HG03469 (cell line): ENCODE measurements at regions not wholly inside any gene's neighbourhood (a gene's known extent, or its start where the extent isn't known, plus 50 kb on each side); places are given as distances from the start of the nearest gene placed in this dataset.

ENCODE experiments used
- ATAC-seq: cut with Tn5 transposase; IDR thresholded peaks from one replicate; pipeline ENCODE4 v1.9.1; 2021; ENCODE audit warnings: mild to moderate bottlenecking, moderate library complexity, moderate number of reproducible peaks; ENCODE audit not compliant: unreplicated experiment

DNA sequence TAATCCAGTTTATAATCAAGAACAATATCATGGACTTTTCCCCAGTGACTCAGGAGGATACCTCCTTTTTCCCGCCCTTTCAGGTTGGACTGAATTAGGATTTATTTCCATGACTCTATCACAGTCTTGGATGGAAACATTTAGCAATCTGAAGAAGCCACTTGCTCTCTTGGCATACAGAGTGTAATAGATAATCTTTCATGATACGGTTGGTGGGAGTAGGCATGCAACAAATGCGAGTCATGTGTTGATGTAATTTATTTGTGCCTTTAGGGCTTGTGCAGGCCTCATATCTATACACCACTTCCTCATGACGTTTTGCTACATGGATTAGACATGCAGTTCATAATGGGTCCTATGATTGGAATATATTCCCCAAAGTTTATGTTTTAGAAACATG, 54.2 kb upstream of the MCTP2 start:
- no peak for ATAC-seq

DNA sequence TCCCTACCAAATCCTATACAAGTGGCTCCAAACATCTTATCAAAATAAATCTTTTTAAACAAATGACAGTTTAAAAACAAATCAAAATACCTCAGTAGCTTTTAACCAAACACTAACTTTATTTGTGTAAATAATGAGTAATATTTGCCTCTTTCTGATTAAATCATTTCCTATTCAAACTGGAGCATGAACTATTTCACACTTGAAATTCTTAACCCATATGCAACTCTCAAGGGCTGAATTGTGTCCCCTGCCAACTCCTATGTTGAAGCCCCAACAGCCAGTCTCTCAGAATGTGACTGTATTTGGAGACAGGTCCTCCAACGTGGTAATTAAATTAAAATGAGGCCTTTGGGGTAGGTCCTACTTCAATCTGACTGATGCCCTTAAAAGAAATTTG, 55.9 kb upstream of the MCTP2 start:
- ATAC-seq: no peak

DNA sequence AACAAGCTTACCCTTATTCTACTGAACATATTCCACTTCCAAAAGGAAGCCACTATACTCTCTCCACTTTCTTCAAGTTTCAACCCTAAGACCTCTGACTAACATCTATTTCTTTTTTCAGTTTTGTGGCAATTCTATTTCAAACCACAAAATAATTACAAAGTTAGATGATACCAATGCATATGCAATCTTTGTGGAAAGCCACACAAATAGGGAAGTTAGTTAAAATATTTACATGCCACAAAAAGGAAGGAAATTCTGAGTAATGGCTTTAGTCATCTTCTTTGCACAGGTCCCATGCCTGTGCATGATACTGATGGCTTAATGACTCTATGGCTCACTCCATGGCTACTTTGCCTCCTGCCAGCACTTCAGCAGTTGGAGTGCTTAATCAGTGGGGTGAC, 57.0 kb upstream of the MCTP2 start:
- peak; percentile 98 for ATAC-seq

DNA sequence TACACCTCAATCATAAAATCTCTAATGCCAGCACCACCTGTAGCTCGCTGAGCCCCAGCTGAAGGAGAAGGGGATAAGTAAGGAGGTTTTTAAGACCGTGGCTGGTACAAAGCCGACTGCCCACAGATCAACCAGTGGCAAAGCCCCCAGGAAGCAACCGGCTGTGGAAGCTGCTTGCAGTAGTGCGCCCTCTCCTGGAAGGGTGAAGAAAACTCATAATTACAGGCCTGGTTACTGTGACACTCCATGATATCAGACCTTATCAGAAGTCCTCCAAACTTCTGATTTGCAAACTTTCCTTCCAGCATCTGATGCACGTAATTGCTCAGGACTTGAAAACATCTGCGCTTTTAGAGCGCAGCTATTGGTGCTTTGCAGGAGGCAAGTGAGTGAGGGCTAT, 63.1 kb upstream of the MCTP2 start:
- no peak for ATAC-seq

DNA sequence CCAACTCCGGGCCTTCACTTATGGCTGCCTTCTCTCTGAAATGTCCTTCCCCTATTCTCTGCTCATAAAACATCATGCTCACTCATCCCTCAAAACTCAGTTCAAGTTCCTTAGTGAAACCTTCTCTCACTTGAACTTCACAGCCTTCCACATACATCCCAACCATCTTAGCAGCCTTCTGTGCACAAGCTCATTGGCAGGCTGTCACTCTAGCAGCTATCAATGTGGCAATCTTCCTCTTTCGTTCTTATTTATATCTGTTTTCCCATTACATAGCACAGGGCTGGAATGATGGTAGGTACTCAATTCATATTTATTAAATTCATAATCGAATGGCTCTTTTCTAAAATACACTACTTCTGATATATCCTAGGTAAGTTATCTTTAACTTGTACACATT, 66.4 kb upstream of the MCTP2 start:
- ATAC-seq: no peak

DNA sequence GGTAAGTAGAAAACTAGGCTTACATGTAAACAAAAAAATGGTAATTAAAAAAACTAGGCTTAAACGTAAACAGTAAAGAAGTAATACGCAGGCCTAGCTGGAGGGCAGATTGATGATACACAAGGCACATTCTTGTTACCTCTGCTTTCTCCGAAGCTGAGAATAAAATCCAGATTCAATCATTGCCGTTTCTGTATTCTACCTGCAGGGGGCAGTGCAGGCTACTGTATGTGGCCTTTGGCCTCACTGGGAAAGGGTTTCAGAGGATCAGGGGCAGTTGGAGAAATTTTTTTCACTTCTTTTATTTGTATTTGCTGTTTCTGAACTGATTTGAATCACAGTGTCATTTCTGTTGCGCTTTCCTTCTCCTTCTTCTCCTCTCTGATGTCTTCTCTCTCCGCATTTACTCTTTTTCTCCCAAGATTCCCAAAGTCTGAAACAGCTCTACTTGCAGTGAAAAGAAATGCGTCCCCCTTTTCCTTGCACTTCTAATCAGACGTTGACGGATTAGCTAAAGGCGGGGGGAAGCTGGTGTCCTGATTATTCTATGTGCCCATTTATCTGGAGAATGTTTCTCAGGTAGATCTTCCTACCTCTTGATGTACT, 67.1 kb upstream of the MCTP2 start:
- ATAC-seq: no peak

DNA sequence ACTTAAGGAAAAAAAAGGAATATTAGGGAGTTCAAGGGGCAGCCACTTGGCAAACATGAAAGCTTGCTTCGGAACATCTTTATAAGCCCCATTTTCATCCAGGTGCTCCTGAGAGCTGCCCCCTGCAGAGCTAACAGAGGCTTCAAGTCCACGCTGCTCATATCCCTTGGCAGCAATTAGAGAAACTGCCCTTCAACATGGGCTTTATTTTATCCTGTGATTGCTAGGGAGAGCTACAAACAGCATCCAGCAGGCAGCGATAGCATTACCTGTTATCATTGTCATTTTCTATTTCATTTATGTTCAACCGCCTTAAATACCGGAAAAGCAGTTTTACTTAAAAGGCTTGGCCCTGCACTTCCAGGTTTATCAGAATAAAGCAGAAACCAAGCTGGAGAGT, 68.4 kb upstream of the MCTP2 start:
- ATAC-seq: no peak

DNA sequence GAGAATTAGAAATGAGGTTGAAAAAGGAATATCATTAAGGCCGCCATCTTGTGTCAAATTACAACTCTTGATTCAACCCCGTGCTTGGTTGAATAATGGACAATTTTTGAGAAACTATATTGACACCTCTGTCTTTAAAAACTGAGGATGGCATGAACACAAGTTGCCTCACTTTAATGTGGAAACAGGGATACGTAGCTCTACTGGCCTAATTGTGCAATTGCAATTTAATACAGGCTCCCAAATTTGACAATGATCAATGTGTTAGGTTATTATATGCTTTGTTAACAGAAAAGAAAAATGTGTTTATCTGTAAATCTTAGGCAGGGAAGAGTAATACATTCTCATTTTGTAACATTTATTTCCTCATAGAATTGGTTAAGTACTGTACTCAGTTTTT, 77.1 kb upstream of the MCTP2 start:
- no peak for ATAC-seq

DNA sequence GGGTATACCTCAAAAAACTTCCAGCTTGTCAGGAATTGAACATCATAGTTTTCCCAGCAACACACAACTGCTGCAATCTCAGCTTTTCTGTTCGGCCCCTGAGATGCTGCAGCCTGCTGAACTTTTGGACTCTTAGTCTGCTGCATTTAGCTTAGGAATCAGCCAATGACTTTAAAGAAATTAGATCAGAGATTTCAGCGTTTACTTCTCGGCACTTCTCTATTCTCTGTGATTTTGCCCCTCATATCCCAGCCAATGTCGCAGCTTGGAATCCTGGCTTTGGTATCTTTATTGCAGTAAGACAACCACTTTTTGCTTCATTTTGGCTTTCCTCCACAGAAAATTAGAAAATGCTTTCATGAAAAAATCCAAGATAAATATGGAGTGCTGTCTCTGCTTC, 86.3 kb upstream of the MCTP2 start:
- no peak for ATAC-seq

DNA sequence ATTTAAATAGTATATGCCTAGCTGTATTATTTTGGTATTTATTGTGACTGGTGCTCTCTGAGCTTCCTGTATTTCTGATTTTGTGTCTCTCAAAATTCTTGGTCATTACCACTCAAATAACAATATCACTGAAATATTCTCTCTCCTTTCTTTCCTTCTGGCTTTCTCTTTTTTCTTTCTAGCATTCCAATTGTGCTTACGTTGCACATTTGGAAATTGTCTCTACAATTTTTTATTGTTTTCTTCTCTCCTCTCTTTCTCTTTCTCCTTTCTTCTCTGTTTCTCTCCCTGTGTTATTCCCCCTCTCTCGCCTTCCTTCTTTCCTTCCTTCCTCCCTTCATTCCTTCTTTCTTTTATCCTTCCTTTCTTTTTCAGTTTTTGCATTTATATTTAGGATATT, 89.6 kb upstream of the MCTP2 start:
- no peak for ATAC-seq

DNA sequence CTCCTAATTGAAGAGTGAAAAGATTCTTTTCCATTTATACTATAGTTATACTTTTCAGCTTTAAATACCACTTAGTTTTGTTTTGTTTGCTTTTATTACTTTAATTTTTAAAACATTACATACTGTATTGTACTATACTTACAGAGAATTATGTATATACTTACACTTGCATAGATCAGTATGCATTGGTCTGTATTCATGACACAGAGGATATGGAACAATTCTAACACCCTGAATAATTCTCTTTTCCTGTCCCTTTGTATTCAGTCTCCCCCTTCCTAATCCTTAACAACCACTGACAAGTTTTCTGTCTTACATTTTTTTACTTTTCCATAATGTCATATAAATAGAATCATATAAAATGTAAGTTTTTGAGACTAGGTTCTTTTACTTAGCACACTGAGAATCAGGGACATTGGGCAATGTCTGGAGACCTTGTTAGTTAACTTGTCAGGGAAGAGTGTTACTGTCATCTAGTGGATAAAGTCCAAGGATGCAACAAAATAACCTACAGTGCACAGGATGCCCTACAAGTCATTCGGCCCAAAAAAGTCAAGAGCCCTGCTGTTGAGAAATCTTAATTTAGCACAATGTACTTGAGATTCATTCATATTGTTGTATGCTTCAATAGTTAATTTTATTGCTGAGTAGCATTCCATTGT, 95.7 kb upstream of the MCTP2 start:
- ATAC-seq: no peak

DNA sequence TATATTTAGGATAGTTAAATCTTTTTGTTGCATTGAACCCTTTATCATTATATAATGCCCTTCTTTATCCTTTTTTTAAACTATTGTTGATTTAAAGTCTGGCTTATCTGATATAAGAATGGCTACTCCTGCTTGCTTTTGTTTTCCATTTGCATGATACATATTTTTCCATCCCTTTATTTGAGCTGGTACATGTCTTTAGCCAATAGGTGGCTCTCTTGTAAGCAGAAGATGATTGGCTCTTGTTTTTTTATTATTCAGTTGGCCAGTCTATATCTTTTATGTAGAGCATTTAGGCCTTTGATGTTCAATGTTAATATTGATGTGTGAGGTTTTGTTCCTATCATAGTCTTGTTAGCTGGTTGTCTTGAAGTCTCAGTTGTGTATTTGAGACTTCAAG, 99.5 kb upstream of the MCTP2 start:
- no peak for ATAC-seq

DNA sequence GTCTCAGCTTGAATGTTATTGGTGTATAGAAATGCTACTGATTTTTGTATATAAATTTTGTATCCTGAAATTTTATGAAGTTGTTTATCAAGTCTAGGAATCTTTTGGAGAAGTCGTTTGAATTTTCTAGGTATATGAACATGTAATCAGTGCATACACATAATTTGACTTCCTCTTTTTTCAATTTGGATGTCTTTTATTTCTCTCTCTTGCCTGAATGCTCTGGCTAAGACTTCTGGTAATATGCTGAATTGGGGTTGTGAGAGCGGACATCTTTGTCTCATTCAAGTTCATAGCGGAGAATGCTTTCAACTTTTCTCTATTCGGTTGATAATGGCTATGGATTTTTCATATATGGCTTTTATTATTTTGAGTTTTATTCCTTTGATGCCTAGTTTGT, 100.9 kb upstream of the MCTP2 start:
- ATAC-seq: no peak

DNA sequence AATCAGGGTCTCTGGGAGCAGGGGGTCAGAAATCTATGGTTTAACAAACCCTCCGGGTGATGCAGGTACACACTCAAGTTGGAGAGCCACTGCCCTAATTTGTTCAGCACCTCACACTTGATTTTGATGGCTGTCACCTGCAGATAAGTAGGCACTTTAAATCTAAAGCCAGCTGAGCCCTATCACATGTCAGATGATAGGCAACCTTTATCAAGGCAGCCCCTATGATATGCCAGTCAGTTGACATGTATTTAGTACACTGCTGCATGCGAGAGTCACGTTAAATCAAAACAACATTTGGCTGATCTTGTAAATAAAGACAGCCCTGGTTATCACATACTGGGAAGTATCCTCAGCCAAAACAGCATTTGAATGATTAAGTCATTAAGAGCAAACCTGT, 104.4 kb upstream of the MCTP2 start:
- ATAC-seq: no peak

DNA sequence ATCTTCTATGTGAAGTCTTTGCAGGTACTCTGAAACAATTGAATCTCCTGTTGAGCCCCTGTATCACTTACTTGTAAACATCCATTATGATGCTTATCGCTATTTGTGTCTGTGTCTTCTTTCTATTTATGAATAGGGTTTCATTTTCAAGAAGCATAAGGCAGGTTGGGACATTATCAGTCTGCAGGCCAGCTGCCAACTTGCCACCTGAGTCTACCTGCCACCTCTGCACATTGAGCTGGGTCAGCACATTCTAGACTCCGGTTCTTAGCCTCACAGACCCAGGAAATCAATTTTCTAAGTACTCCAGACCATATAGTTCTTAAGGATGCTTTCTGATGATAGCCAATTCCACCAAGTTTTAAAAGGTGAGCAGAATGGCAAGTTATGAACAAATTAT, 105.7 kb upstream of the MCTP2 start:
- ATAC-seq: no peak

DNA sequence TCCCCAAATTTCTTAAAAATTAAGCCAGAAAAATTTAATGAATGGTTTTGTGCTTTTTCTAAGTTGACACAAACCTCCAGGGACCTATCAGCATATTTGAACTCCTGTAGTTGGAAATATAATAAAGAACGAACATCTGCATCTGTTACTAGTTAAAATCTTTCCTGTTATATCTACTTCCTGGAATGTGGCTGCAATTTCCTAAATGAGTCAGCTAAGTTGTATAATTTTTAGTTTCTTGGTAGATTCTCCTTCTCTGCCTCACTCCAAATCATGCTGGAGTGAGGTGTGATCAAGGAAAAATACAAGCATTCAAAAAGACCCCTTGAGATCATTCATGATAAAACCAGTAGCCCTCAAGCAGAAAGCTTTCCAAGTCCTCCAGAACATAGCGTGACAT, 106.2 kb upstream of the MCTP2 start:
- no peak for ATAC-seq

DNA sequence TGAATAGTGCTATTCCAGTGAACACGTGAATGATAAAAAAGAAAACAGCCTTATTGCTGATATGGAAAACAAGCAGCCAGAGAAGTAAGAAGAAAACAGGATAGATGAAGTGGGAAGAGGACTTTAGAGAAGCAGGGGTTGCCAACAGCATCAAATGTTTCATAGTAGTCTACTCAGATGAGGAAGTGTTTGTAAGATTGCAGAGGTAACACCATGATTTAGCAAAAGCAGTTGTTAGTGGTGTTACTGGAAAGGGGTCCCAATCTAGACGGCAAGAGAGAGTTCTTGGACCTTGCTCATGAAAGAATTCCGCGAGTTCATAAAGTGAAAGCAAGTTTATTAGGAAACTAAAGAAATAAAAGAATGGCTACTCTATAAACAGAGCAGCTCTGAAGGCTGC, 108.8 kb upstream of the MCTP2 start:
- no peak for ATAC-seq

DNA sequence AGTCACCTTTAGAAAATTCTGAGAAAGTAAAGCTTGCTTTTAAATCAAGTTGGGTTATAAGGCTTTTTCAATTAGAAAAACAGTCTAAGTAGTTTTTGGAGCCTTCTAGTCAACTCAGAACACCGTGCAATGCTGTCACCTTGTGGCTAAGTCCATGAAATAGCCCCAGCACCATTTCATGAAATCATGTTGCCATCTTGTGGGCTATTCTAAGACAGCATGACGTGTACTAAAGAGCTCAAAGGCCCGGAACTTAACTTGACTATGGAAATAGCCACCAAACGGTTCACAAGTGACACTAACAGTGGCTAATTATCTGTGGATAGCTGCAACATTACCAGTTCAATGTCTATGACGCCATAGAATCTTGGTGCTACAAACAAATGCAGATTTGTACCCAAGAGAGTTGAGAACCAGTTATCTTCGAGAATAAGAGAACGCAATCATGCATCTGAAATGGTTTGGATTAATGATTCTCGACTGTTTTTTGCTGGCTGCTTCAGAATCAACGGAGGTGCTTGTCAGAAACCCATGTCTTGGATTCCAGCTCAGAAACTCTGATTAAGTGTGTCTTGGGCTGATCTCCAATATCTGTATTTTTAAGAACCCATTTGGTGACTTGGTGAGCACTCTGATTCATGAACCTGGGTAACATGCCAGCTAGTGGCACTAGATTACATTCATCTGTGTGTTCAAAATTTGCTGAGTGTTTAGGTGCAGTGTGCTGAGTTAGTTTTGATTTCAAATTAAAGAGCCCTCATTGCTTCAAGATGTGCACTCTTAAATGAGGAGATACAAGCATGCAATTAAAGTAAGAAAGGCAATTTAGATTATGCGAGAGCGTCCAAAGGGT, 111.2 kb upstream of the MCTP2 start:
- peak; percentile 99 for ATAC-seq

DNA sequence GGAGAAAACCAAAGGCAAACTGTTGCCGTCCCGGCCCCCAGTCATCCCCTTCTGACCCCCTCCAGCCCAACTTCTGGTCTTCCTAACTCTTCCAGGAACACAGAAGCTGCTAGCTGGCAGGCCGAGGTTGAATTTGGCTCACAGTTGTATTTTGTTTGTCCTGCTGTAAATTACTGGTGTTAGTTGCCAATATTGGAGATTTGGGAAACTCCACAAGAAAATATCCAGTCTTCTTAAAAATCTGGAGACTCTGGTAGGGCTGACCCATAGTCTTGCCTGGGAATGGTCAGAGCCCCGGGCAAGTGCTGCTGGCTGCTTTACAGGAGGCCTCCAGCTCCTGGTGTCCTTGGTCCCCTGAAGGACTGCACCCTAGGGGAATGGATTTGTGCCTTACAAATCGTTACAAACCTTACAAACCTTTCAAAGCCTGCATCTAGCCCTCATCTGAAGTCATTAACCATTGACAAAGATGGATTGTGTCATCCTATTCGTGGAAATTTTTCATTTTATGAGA, 112.0 kb upstream of the MCTP2 start:
- ATAC-seq: no peak

DNA sequence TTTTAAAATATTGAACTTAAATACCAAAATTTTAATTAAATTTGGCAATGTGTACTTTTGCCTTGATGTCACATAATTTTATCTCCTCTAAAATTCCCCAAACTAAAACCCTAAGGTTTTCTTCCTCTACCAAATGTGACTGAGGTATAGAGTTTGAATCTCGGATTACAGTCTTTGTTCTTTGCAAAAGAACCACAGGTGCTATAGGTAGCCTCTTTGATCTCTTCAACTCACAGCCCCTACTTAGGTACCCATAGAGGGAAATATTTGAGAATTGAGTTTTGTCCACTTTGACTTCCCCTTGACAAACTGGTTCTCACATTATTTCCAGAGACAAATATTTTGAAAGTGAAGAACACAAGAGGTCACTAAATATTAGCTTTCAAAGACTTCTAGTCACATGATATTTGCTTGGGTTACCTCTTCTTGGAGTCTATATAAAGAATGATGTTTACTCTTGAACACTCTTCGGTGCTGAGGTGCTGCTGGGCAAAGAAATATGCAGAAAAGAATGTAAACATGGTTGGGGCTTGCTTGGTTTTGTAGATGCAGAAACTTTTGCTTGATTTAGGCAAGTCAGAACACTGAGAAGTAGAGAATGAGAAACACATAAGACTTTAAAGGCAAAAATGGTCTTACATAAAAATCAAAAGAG, 120.8 kb upstream of the MCTP2 start:
- no peak for ATAC-seq

DNA sequence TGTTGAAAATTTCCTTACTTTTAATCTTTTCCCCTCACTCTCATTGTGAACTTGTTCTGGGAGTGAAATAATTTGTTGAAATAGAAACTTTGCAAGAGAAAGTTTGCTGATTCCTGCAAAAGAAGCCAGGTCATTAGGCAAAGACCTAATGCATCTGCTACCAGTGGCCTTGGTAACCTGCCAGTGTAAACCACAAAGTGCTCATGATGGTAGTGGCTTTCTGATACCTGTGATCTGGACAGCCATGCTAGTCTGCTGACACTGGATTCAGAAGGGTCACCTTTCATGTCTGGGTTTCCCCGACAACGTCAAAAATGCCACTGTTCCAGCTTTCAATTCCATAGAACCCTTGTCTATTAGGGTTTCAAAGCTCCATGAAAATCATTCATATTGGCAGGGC, 123.7 kb upstream of the MCTP2 start:
- no peak for ATAC-seq

DNA sequence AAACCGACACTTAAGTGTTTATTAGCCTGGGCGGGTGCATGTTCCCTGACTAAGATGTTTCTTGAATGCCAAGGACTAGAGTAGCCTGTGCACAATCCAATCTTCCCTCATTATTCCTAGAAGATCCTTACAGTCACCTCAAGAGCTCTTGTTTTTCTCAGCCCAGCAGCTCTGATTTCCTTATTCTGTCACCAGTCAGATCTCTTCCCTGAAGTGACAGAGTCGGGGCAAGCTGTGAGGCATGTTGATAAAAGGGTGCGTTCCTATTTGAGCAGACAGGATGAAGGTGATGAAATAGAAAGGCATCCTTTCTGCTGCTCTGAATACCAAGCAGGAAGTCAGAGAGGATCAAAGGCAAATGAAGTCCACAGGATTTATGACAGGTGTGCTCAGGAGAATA, 125.6 kb upstream of the MCTP2 start:
- ATAC-seq: no peak
